K562 (cell line): ENCODE measurements at regions not wholly inside any gene's neighbourhood (a gene's known extent, or its start where the extent isn't known, plus 50 kb on each side); places are given as distances from the start of the nearest gene placed in this dataset.

Source experiments
- TF ChIP-seq, protein P1 (sequence below), 2 experiments: fragments of 450-650 bp in 1 of 2; sonication (generic) in 1 of 2; formaldehyde crosslinking in 1 of 2; IDR thresholded peaks; 2 replicates each; pipeline versions ENCODE4 v1.7.1 to v1.9.0; 2016 to 2022; ENCODE audit warnings: inconsistent platforms in 1 of 2, mild to moderate bottlenecking in 1 of 2, missing genetic modification reagents in 1 of 2

DNA sequence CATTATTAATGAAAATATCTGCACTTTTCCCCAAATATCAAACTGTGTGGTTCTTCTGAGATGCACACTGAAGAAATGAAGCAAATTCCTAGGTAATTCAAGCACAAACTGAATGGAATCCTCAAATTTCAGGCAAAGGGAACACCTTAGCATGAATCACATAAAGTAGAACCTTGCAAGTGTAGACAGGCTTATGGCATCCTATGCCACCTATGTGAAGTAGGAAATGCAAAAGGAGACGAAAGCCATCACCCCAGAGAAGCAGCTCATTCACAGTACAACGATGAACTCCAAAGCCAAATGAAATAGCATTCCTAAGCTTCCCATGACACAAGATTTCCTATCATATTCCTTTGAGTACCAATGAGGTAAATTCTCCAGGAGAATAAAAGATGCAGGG, 461.2 kb upstream of the RUNX1 start (continued):
- TF ChIP-seq, protein P1, sequence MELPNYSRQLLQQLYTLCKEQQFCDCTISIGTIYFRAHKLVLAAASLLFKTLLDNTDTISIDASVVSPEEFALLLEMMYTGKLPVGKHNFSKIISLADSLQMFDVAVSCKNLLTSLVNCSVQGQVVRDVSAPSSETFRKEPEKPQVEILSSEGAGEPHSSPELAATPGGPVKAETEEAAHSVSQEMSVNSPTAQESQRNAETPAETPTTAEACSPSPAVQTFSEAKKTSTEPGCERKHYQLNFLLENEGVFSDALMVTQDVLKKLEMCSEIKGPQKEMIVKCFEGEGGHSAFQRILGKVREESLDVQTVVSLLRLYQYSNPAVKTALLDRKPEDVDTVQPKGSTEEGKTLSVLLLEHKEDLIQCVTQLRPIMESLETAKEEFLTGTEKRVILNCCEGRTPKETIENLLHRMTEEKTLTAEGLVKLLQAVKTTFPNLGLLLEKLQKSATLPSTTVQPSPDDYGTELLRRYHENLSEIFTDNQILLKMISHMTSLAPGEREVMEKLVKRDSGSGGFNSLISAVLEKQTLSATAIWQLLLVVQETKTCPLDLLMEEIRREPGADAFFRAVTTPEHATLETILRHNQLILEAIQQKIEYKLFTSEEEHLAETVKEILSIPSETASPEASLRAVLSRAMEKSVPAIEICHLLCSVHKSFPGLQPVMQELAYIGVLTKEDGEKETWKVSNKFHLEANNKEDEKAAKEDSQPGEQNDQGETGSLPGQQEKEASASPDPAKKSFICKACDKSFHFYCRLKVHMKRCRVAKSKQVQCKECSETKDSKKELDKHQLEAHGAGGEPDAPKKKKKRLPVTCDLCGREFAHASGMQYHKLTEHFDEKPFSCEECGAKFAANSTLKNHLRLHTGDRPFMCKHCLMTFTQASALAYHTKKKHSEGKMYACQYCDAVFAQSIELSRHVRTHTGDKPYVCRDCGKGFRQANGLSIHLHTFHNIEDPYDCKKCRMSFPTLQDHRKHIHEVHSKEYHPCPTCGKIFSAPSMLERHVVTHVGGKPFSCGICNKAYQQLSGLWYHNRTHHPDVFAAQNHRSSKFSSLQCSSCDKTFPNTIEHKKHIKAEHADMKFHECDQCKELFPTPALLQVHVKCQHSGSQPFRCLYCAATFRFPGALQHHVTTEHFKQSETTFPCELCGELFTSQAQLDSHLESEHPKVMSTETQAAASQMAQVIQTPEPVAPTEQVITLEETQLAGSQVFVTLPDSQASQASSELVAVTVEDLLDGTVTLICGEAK (IDR thresholded peaks at IDR 0.05): no peak
- TF ChIP-seq, protein P1 (CRISPR knock-in tag; IDR thresholded peaks at IDR 0.05): no peak
